ENCODE measurements at regions not wholly inside any gene's neighbourhood (a gene's known extent, or its start where the extent isn't known, plus 50 kb on each side); places are given as distances from the start of the nearest gene placed in this dataset.
A peak's percentile ranks its signal among the peaks of the same experiment; 100 is the strongest.

DNA sequence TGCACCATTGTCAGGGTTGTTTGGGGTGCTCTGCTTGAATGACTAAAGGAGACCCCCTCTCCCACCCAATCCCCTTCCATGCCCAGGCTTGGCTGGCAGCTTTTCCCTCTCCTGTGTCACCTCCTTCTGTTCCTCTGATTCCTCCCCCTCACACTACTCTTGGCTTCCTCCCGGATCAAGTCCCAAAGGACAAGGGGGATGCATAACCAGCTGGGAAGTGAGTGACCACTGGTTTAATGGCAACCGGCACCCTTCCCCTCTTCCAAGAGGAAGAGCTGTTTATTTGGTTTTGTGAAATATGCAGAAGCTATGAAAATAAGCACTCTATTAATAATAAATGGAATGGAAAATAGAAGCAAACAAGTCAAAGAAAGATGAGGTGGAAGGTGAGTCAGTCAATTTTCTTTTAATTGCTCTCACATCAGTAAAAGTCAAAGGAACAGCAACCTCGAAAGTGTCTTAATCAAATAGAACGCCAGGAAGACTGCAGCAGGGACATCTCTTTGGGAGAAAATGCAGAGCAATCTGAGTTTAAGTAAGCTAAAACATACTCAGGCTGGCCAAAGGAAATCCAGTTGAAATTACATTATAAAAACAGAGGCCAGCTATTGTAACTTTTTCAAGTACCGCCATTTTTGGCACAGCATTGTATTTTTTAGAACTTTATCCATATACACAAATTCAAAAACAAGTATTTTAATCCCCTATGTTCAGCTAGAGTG is 322.5 kb downstream of the SIPA1L2 start:
- Histone ChIP-seq H3K27me3 (no peaks in the 10 kb centered on the region), H3K4me3 (no peak overlapping the region), H3K36me3 (no peaks in the 10 kb centered on the region), H4K20me1 (ENCODE audit: low read depth) (no peaks in the 10 kb centered on the region), H3K79me2 (ENCODE audit: low read depth) (no peaks in the 10 kb centered on the region), H3K4me1 (no peaks in the 10 kb centered on the region), H3K9ac (no peak overlapping the region), H3K9me3 (ENCODE audit: low read depth) (no peaks in the 10 kb centered on the region), H3K4me2 (no peak overlapping the region), H2AFZ (replicated peaks) (no peak overlapping the region), H3F3A (ENCODE audit: low read depth) (no peaks in the 10 kb centered on the region), H3K27ac (no peak overlapping the region)
- H3K27me3 Mint-ChIP-seq (ENCODE audit: insufficient read depth, low read depth) = peaks cover 11% of the 10 kb centered on the region
- no peak for DNase-seq (ENCODE audit: low spot score)
- TF ChIP-seq EZH2phosphoT487 (IDR thresholded peaks at IDR 0.05) (no peak), EZH2 (IDR thresholded peaks at IDR 0.05) (no peak)
- TF ChIP-seq, protein P1, sequence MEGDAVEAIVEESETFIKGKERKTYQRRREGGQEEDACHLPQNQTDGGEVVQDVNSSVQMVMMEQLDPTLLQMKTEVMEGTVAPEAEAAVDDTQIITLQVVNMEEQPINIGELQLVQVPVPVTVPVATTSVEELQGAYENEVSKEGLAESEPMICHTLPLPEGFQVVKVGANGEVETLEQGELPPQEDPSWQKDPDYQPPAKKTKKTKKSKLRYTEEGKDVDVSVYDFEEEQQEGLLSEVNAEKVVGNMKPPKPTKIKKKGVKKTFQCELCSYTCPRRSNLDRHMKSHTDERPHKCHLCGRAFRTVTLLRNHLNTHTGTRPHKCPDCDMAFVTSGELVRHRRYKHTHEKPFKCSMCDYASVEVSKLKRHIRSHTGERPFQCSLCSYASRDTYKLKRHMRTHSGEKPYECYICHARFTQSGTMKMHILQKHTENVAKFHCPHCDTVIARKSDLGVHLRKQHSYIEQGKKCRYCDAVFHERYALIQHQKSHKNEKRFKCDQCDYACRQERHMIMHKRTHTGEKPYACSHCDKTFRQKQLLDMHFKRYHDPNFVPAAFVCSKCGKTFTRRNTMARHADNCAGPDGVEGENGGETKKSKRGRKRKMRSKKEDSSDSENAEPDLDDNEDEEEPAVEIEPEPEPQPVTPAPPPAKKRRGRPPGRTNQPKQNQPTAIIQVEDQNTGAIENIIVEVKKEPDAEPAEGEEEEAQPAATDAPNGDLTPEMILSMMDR (IDR thresholded peaks at IDR 0.05) = no peak
- H3K4me1 Mint-ChIP-seq = peaks cover 10% of the 10 kb centered on the region
- peak overlapping the region; percentile 58 for H3K27ac Mint-ChIP-seq
- peak overlapping the region; percentile 47 for H3K4me3 Mint-ChIP-seq
- no peaks in the 10 kb centered on the region for H3K36me3 Mint-ChIP-seq
- peaks cover 6% of the 10 kb centered on the region for H3K9me3 Mint-ChIP-seq

DNA sequence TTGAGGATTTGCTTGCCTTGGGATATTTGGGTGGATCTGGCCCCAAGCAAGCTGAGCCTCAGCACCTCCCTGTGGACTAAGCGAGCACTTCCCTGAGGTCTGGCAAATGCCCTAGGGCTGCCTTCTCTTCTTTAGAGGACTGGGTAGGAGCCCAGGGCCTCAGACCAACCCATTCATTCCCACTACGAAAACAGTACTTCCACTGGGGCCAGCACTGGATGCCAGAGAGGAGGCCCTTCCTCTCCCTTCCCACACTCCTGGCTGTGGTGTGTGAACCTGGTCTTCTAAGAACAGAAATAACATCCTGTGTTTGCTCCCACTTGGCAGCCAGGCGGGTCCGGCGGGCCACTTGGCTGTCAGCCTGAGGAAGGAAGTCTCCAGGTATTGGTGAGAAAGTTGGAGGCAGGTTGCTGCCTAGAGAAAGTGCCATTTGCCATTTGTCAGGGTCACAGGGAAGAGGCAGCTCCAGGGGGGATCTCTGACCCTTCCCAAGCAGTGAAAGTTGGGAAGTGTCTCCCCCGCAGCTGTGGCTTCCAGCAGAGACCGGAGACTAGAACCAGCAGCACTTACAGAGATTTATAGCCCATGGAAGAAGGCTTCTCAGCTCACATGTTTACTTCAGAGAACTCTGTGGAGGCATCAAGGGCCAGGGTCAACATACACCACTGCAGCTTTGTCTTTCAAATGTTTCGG is 323.5 kb downstream of the SIPA1L2 start:
- H3K36me3 ChIP-seq = no peaks in the 10 kb centered on the region
- no peaks in the 10 kb centered on the region for H3K27me3 ChIP-seq
- no peak overlapping the region for H2AFZ ChIP-seq (replicated peaks)
- H3K4me1 Mint-ChIP-seq = peaks cover 12% of the 10 kb centered on the region
- H4K20me1 ChIP-seq (ENCODE audit: low read depth) = no peaks in the 10 kb centered on the region
- TF ChIP-seq EZH2phosphoT487 (IDR thresholded peaks at IDR 0.05) = no peak
- TF ChIP-seq, protein P1 (IDR thresholded peaks at IDR 0.05) = peak; percentile 52
- peaks cover 9% of the 10 kb centered on the region for H3K27me3 Mint-ChIP-seq (ENCODE audit: insufficient read depth, low read depth)
- peaks cover 4% of the 10 kb centered on the region for H3K9me3 Mint-ChIP-seq
- H3K27ac Mint-ChIP-seq = no peak overlapping the region
- no peak overlapping the region for H3K9ac ChIP-seq
- H3F3A ChIP-seq (ENCODE audit: low read depth) = no peaks in the 10 kb centered on the region
- no peak overlapping the region for H3K4me3 Mint-ChIP-seq
- H3K79me2 ChIP-seq (ENCODE audit: low read depth) = no peaks in the 10 kb centered on the region
- no peak overlapping the region for H3K4me3 ChIP-seq
- H3K36me3 Mint-ChIP-seq = no peaks in the 10 kb centered on the region
- H3K4me2 ChIP-seq = no peak overlapping the region
- H3K4me1 ChIP-seq = no peaks in the 10 kb centered on the region
- DNase-seq (ENCODE audit: low spot score) = peak; percentile 50
- no peaks in the 10 kb centered on the region for H3K9me3 ChIP-seq (ENCODE audit: low read depth)
- H3K27ac ChIP-seq = no peak overlapping the region

DNA sequence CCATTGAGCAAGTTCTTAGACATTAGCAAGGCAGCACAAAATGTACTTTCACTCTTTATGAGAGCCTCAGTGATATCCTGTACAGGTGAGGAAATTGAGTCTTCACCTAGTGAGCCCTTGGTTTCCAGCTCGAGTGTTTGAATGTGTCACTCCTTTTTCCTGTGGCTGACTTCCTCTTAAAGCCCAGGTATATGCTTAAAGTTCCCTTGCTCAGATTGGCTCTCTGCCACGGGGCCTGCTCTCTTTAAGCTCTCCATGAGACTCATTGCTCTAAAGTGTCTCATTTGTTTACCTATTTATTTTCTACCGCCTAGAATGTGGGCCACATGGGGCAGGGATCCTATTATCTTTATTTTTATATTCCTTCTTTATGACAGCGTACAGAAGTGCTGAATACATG is 324.9 kb downstream of the SIPA1L2 start:
- no peak for TF ChIP-seq EZH2 (IDR thresholded peaks at IDR 0.05)
- TF ChIP-seq, protein P1 (IDR thresholded peaks at IDR 0.05) = no peak
- no peak for TF ChIP-seq EZH2phosphoT487 (IDR thresholded peaks at IDR 0.05)
- Histone ChIP-seq H3K9ac (no peak overlapping the region), H3K4me3 (no peak overlapping the region), H2AFZ (replicated peaks) (no peak overlapping the region), H3K9me3 (ENCODE audit: low read depth) (no peaks in the 10 kb centered on the region), H3K27me3 (no peaks in the 10 kb centered on the region), H3K36me3 (no peaks in the 10 kb centered on the region), H3K27ac (no peak overlapping the region), H4K20me1 (ENCODE audit: low read depth) (no peaks in the 10 kb centered on the region), H3K79me2 (ENCODE audit: low read depth) (no peaks in the 10 kb centered on the region), H3K4me2 (no peak overlapping the region), H3K4me1 (no peaks in the 10 kb centered on the region), H3F3A (ENCODE audit: low read depth) (no peaks in the 10 kb centered on the region)
- Mint-ChIP-seq H3K27ac (no peak overlapping the region), H3K4me3 (no peak overlapping the region), H3K36me3 (no peaks in the 10 kb centered on the region), H3K4me1 (peaks cover 12% of the 10 kb centered on the region), H3K27me3 (ENCODE audit: insufficient read depth, low read depth) (peaks cover 9% of the 10 kb centered on the region), H3K9me3 (no peaks in the 10 kb centered on the region)
- DNase-seq (ENCODE audit: low spot score) = no peak
